ENCODE measurements at regions not wholly inside any gene's neighbourhood (a gene's known extent, or its start where the extent isn't known, plus 50 kb on each side); places are given as distances from the start of the nearest gene placed in this dataset.
"Not testable (repeated sequence)": the region's sequence is repeated elsewhere in the genome, so short reads cannot be mapped to it uniquely, and the experiment has no call there.

GRCh38 chr22:33163815-33164214, 105.6 kb upstream of the SYN3 start:
- no peak overlapping the region for H3K4me3 ChIP-seq (ENCODE audit: low read length in 2 of 2)
- DNase-seq, result no peak
- no peaks in the 10 kb centered on the region for H3K36me3 ChIP-seq (ENCODE audit: insufficient read depth, low read length)
- no peaks in the 10 kb centered on the region for H3K9me3 ChIP-seq (ENCODE audit: control insufficient read depth in 1 of 2, low read length in 2 of 2)
- no peak overlapping the region for H3K27ac ChIP-seq (ENCODE audit: low read depth, low read length)
- no peaks in the 10 kb centered on the region for H3K4me1 ChIP-seq (ENCODE audit: insufficient read depth, low read length)
- Mint-ChIP-seq H3K36me3 (no peaks in the 10 kb centered on the region), H3K4me1 (no peaks in the 10 kb centered on the region), H3K4me3 (no peak overlapping the region), H3K27me3 (peaks cover 2 to 4% of the 10 kb centered on the region in 2 donors), H3K27ac (no peak overlapping the region), H3K9me3 (peaks cover 0 to 4% (median under 1%) of the 10 kb centered on the region in 8 donors)
- CTCF ChIA-PET (ENCODE audit: partially characterized antibody), result no interaction called here
- intact Hi-C loops (cut with micrococcal nuclease), result no loop called here
- no peaks in the 10 kb centered on the region for H3K27me3 ChIP-seq (ENCODE audit: insufficient read depth, low read length)
- POLR2A ChIA-PET (ENCODE audit: partially characterized antibody), result no interaction called here

- intact Hi-C loops (cut with micrococcal nuclease), result no loop called here
- Histone ChIP-seq H3K4me3 (ENCODE audit: low read length in 2 of 2) (no peak overlapping the region), H3K4me1 (ENCODE audit: insufficient read depth, low read length) (no peaks in the 10 kb centered on the region), H3K36me3 (ENCODE audit: insufficient read depth, low read length) (no peaks in the 10 kb centered on the region), H3K9me3 (ENCODE audit: control insufficient read depth in 1 of 2, low read length in 2 of 2) (no peaks in the 10 kb centered on the region), H3K27ac (ENCODE audit: low read depth, low read length) (no peak overlapping the region), H3K27me3 (ENCODE audit: insufficient read depth, low read length) (no peaks in the 10 kb centered on the region)
- peaks cover 0 to 5% (median 4%) of the 10 kb centered on the region in 8 donors for H3K9me3 Mint-ChIP-seq
- H3K4me1 Mint-ChIP-seq, result no peaks in the 10 kb centered on the region
- no peak overlapping the region for H3K27ac Mint-ChIP-seq
- CTCF ChIA-PET (ENCODE audit: partially characterized antibody), result no interaction called here
- H3K36me3 Mint-ChIP-seq, result no peaks in the 10 kb centered on the region
- POLR2A ChIA-PET (ENCODE audit: partially characterized antibody), result no interaction called here
- H3K27me3 Mint-ChIP-seq, result peaks cover 2 to 4% of the 10 kb centered on the region in 2 donors
- no peak for DNase-seq
- no peak overlapping the region for H3K4me3 Mint-ChIP-seq
Observed at GRCh38 chr22:33162196-33162595, 104.0 kb upstream of the SYN3 start.

- Mint-ChIP-seq H3K27ac (no peak overlapping the region), H3K4me3 (no peak overlapping the region), H3K36me3 (no peaks in the 10 kb centered on the region), H3K27me3 (peaks cover 2 to 4% of the 10 kb centered on the region in 2 donors), H3K9me3 (peaks cover under 1 to 14% (median 6%) of the 10 kb centered on the region in 8 donors), H3K4me1 (no peaks in the 10 kb centered on the region)
- no peaks in the 10 kb centered on the region for H3K4me1 ChIP-seq (ENCODE audit: insufficient read depth, low read length)
- H3K4me3 ChIP-seq (ENCODE audit: low read length in 2 of 2), result no peak overlapping the region
- H3K36me3 ChIP-seq (ENCODE audit: insufficient read depth, low read length), result no peaks in the 10 kb centered on the region
- POLR2A ChIA-PET (ENCODE audit: partially characterized antibody), result no interaction called here
- CTCF ChIA-PET (ENCODE audit: partially characterized antibody), result no interaction called here
- DNase-seq, result no peak
- H3K27ac ChIP-seq (ENCODE audit: low read depth, low read length), result no peak overlapping the region
- intact Hi-C loops (cut with micrococcal nuclease), result no loop called here
- no peaks in the 10 kb centered on the region for H3K9me3 ChIP-seq (ENCODE audit: control insufficient read depth in 1 of 2, low read length in 2 of 2)
- no peaks in the 10 kb centered on the region for H3K27me3 ChIP-seq (ENCODE audit: insufficient read depth, low read length)
Observed at GRCh38 chr22:33160525-33160924, 102.3 kb upstream of the SYN3 start.

- H3K4me3 Mint-ChIP-seq; H3K27me3 Mint-ChIP-seq; CTCF ChIA-PET (ENCODE audit: partially characterized antibody): not testable (repeated sequence)
Observed at GRCh38 chr22:33154967-33155366, 96.8 kb upstream of the SYN3 start.

GRCh38 chr22:33149611-33150010, 91.4 kb upstream of the SYN3 start:
- no peaks in the 10 kb centered on the region for H3K9me3 ChIP-seq (ENCODE audit: control insufficient read depth in 1 of 2, low read length in 2 of 2)
- H3K4me3 ChIP-seq (ENCODE audit: low read length in 2 of 2), result no peak overlapping the region
- H3K27me3 Mint-ChIP-seq, result no peaks in the 10 kb centered on the region
- H3K4me3 Mint-ChIP-seq, result no peak overlapping the region
- H3K27ac ChIP-seq (ENCODE audit: low read depth, low read length), result no peak overlapping the region
- H3K27ac Mint-ChIP-seq, result no peak overlapping the region
- peaks cover 0 to 10% (median 3%) of the 10 kb centered on the region in 8 donors for H3K9me3 Mint-ChIP-seq
- H3K4me1 Mint-ChIP-seq, result no peaks in the 10 kb centered on the region
- peaks cover 0 to 2% of the 10 kb centered on the region in 2 donors for H3K36me3 Mint-ChIP-seq
- no peaks in the 10 kb centered on the region for H3K4me1 ChIP-seq (ENCODE audit: insufficient read depth, low read length)
- ChIA-PET POLR2A (ENCODE audit: partially characterized antibody) (no interaction called here), CTCF (ENCODE audit: partially characterized antibody) (no interaction called here)
- H3K27me3 ChIP-seq (ENCODE audit: insufficient read depth, low read length), result no peaks in the 10 kb centered on the region
- no peak for DNase-seq
- intact Hi-C loops (cut with micrococcal nuclease), result no loop called here
- no peaks in the 10 kb centered on the region for H3K36me3 ChIP-seq (ENCODE audit: insufficient read depth, low read length)

More at GRCh38 chr22:33154967-33155366, 96.8 kb upstream of the SYN3 start:
- intact Hi-C loops (cut with micrococcal nuclease); H3K9me3 ChIP-seq (ENCODE audit: control insufficient read depth in 1 of 2, low read length in 2 of 2); H3K27ac ChIP-seq (ENCODE audit: low read depth, low read length); H3K27ac Mint-ChIP-seq; DNase-seq; H3K4me3 ChIP-seq (ENCODE audit: low read length in 2 of 2); H3K4me1 ChIP-seq (ENCODE audit: insufficient read depth, low read length); POLR2A ChIA-PET (ENCODE audit: partially characterized antibody); H3K4me1 Mint-ChIP-seq; H3K36me3 Mint-ChIP-seq; H3K27me3 ChIP-seq (ENCODE audit: insufficient read depth, low read length); H3K36me3 ChIP-seq (ENCODE audit: insufficient read depth, low read length): not testable (repeated sequence)
- peaks cover 2 to 24% (median 16%) of the 10 kb centered on the region in 8 donors for H3K9me3 Mint-ChIP-seq

- Mint-ChIP-seq H3K36me3 (no peaks in the 10 kb centered on the region), H3K4me3 (no peak overlapping the region), H3K4me1 (no peaks in the 10 kb centered on the region), H3K9me3 (peaks cover 0 to 5% (median 1%) of the 10 kb centered on the region in 8 donors), H3K27ac (no peak overlapping the region), H3K27me3 (peaks cover 0 to 1% of the 10 kb centered on the region in 2 donors)
- intact Hi-C loops (cut with micrococcal nuclease), result no loop called here
- Histone ChIP-seq H3K27ac (ENCODE audit: low read depth, low read length) (no peak overlapping the region), H3K4me3 (ENCODE audit: low read length in 2 of 2) (no peak overlapping the region), H3K9me3 (ENCODE audit: control insufficient read depth in 1 of 2, low read length in 2 of 2) (no peaks in the 10 kb centered on the region), H3K36me3 (ENCODE audit: insufficient read depth, low read length) (no peaks in the 10 kb centered on the region), H3K4me1 (ENCODE audit: insufficient read depth, low read length) (no peaks in the 10 kb centered on the region), H3K27me3 (ENCODE audit: insufficient read depth, low read length) (no peaks in the 10 kb centered on the region)
- DNase-seq, result no peak
- POLR2A ChIA-PET (ENCODE audit: partially characterized antibody), result no interaction called here
- CTCF ChIA-PET (ENCODE audit: partially characterized antibody), result no interaction called here
Observed at GRCh38 chr22:33144721-33145120, 86.5 kb upstream of the SYN3 start.

- H3K4me1 Mint-ChIP-seq, result no peaks in the 10 kb centered on the region
Observed at GRCh38 chr22:33142282-33143055, 84.3 kb upstream of the SYN3 start.

More at GRCh38 chr22:33142282-33143055, 84.3 kb upstream of the SYN3 start:
- Histone ChIP-seq H3K36me3 (ENCODE audit: insufficient read depth, low read length) (no peaks in the 10 kb centered on the region), H3K27ac (ENCODE audit: low read depth, low read length) (no peak overlapping the region), H3K4me3 (ENCODE audit: low read length in 2 of 2) (no peak overlapping the region), H3K9me3 (ENCODE audit: control insufficient read depth in 1 of 2, low read length in 2 of 2) (no peaks in the 10 kb centered on the region), H3K27me3 (ENCODE audit: insufficient read depth, low read length) (no peaks in the 10 kb centered on the region), H3K4me1 (ENCODE audit: insufficient read depth, low read length) (no peaks in the 10 kb centered on the region)
- intact Hi-C loops (cut with micrococcal nuclease), result no loop called here
- ChIA-PET CTCF (ENCODE audit: partially characterized antibody) (no interaction called here), POLR2A (ENCODE audit: partially characterized antibody) (no interaction called here)
- peaks cover 0 to 14% (median 8%) of the 10 kb centered on the region in 8 donors for H3K9me3 Mint-ChIP-seq
- DNase-seq, result no peak
- H3K27me3 Mint-ChIP-seq, result peaks cover 0 to 3% of the 10 kb centered on the region in 2 donors
- no peak overlapping the region for H3K27ac Mint-ChIP-seq
- no peaks in the 10 kb centered on the region for H3K36me3 Mint-ChIP-seq
- H3K4me3 Mint-ChIP-seq, result no peak overlapping the region

All from CD4-positive, alpha-beta memory T cell (primary cell).